Keratinocyte (primary cell): ENCODE measurements at regions not wholly inside any gene's neighbourhood (a gene's known extent, or its start where the extent isn't known, plus 50 kb on each side); places are given as distances from the start of the nearest gene placed in this dataset.

Experiments used
- DNase-seq: peaks from one replicate; pipeline ENCODE4 v3.0.0-alpha.2; 2011; ENCODE audit warnings: low read depth, missing footprints, low spot score
- FAIRE-seq: peaks from 2 replicates; lab custom pipeline; 2011; peaks lifted over from hg19 to GRCh38; lab: Jason Lieb, UNC
- H2AFZ ChIP-seq: 2 replicates; pipeline ENCODE4 v1.6.0; 2012; ENCODE audit warnings: low read length, control low read depth, inconsistent platforms; ENCODE audit not compliant: control insufficient read depth
- H3K27ac ChIP-seq: 2 replicates; pipeline ENCODE4 v1.5.1; 2011; ENCODE audit warnings: low read length; ENCODE audit not compliant: control insufficient read depth, insufficient read depth
- H3K27me3 ChIP-seq: 3 replicates; pipeline ENCODE4 v1.6.0; 2011; ENCODE audit warnings: low read length; ENCODE audit not compliant: control insufficient read depth, insufficient read depth; ENCODE audit errors: extremely low read depth
- H3K36me3 ChIP-seq, 2 experiments: 2 replicates in 1 of 2; 3 replicates in 1 of 2; pipeline ENCODE4 v1.5.1; 2011; ENCODE audit warnings: low read length in 2 of 2, mild to moderate bottlenecking in 1 of 2; ENCODE audit not compliant: control insufficient read depth in 2 of 2, insufficient read depth in 2 of 2; ENCODE audit errors: extremely low read depth in 1 of 2
- H3K4me1 ChIP-seq: 3 replicates; pipeline ENCODE4 v1.5.1; 2011; ENCODE audit warnings: low read length; ENCODE audit not compliant: control insufficient read depth, insufficient read depth; ENCODE audit errors: extremely low read depth
- H3K4me2 ChIP-seq: 3 replicates; pipeline ENCODE4 v1.6.0; 2011; ENCODE audit warnings: low read depth, low read length; ENCODE audit not compliant: control insufficient read depth, insufficient read depth; ENCODE audit errors: extremely low read depth
- H3K4me3 ChIP-seq, 3 experiments: fragments of 200-600 bp in 1 of 3; sonication (generic) in 1 of 3; 2 replicates in 2 of 3; 3 replicates in 1 of 3; pipeline ENCODE4 v1.5.1; 2011 to 2016; ENCODE audit warnings: low read length in 3 of 3, mild to moderate bottlenecking in 3 of 3, control low read depth in 2 of 3, inconsistent platforms in 1 of 3, low read depth in 1 of 3, mixed read lengths in 1 of 3, mixed run types in 1 of 3, moderate library complexity in 1 of 3; ENCODE audit not compliant: control insufficient read depth in 2 of 3, insufficient read depth in 2 of 3; ENCODE audit errors: extremely low read depth in 1 of 3
- H3K79me2 ChIP-seq: 2 replicates; pipeline ENCODE4 v1.6.0; 2012; ENCODE audit warnings: low read length; ENCODE audit not compliant: control insufficient read depth, insufficient read depth
- H3K9ac ChIP-seq: 3 replicates; pipeline ENCODE4 v1.6.0; 2011; ENCODE audit warnings: low read length; ENCODE audit not compliant: control insufficient read depth, insufficient read depth; ENCODE audit errors: extremely low read depth
- H3K9me1 ChIP-seq: 3 replicates; pipeline ENCODE4 v1.6.0; 2011; ENCODE audit warnings: low read length; ENCODE audit not compliant: control insufficient read depth, insufficient read depth; ENCODE audit errors: extremely low read depth
- H3K9me3 ChIP-seq: 2 replicates; pipeline ENCODE4 v1.5.1; 2012; ENCODE audit warnings: low read depth, low read length; ENCODE audit not compliant: control insufficient read depth
- H4K20me1 ChIP-seq: 3 replicates; pipeline ENCODE4 v1.6.0; 2011; ENCODE audit warnings: low read length; ENCODE audit not compliant: control insufficient read depth, insufficient read depth; ENCODE audit errors: extremely low read depth
- CTCF ChIP-seq, 3 experiments: IDR thresholded peaks in 1 of 3; conservative IDR thresholded peaks in 1 of 3; optimal IDR thresholded peaks in 1 of 3; 2 replicates in 2 of 3; 3 replicates in 1 of 3; pipeline versions ENCODE3 to v1.5.1; 2011; ENCODE audit warnings: low read length in 3 of 3, mild to moderate bottlenecking in 3 of 3, moderate library complexity in 2 of 3, control low read depth in 1 of 3, inconsistent platforms in 1 of 3; ENCODE audit not compliant: insufficient read depth in 2 of 3; ENCODE audit errors: extremely low read depth in 1 of 3
- EZH2 ChIP-seq: IDR thresholded peaks from one replicate; pipeline ENCODE4 v1.6.1; 2012; ENCODE audit warnings: inconsistent platforms, mild to moderate bottlenecking, low read length, moderate library complexity
- dilution Hi-C: fragments of 300-500 bp; cut with MboI; formaldehyde crosslinking; loops from one replicate; pipeline ENCODE4 v1.7.0; 2020; ENCODE audit warnings: low sequenced_read_pairs; ENCODE audit not compliant: extremely low pct_ligation_motif_present

DNA sequence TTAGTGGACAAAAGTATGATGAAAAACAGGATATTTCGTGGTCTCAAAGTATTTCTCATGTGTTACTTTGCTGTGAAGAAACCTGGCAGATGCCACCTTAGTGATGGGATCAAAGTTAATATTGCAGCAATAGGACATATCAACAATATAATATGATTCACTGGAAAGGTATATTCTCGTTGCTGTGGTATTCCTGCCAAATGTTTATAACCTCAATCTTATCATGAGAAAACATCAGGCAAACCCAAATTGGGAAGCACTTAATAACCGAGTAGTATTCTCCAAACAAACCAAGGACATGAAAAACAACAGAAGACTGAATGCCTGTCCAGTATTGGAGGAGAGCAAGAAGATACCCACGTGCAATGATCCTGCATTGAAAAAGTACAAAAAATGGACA is 302.6 kb upstream of the MC4R start:
- Histone ChIP-seq H3K36me3 (no peaks in the 10 kb centered on the region), H3K27ac (no peak overlapping the region), H3K9ac (no peak overlapping the region), H3K4me1 (no peaks in the 10 kb centered on the region), H3K27me3 (no peaks in the 10 kb centered on the region), H3K9me3 (no peaks in the 10 kb centered on the region), H3K79me2 (no peaks in the 10 kb centered on the region), H4K20me1 (no peaks in the 10 kb centered on the region), H3K4me2 (no peak overlapping the region), H3K4me3 (no peak overlapping the region), H2AFZ (no peak overlapping the region), H3K9me1 (no peaks in the 10 kb centered on the region)
- TF ChIP-seq EZH2 (no peak), CTCF (optimal IDR thresholded peaks at IDR 0.05 in 1 of 3, IDR thresholded peaks at IDR 0.05 in 1 of 3, conservative IDR thresholded peaks at IDR 0.05 in 1 of 3; ENCODE audit: extremely low read depth in 1 of 3, insufficient read depth in 2 of 3, low read length in 3 of 3) (no peak)
- dilution Hi-C loops = no loop called here
- no peak for FAIRE-seq
- no peak for DNase-seq

- Histone ChIP-seq H3K9me3 (no peaks in the 10 kb centered on the region), H3K27me3 (no peaks in the 10 kb centered on the region), H3K79me2 (no peaks in the 10 kb centered on the region), H3K27ac (no peak overlapping the region), H3K9me1 (no peaks in the 10 kb centered on the region), H3K36me3 (no peaks in the 10 kb centered on the region), H3K4me3 (no peak overlapping the region), H3K4me1 (no peaks in the 10 kb centered on the region), H3K9ac (no peak overlapping the region), H4K20me1 (no peaks in the 10 kb centered on the region), H3K4me2 (no peak overlapping the region), H2AFZ (no peak overlapping the region)
- dilution Hi-C loops = no loop called here
- DNase-seq = no peak
- no peak for FAIRE-seq
- TF ChIP-seq CTCF (optimal IDR thresholded peaks at IDR 0.05 in 1 of 3, IDR thresholded peaks at IDR 0.05 in 1 of 3, conservative IDR thresholded peaks at IDR 0.05 in 1 of 3; ENCODE audit: extremely low read depth in 1 of 3, insufficient read depth in 2 of 3, low read length in 3 of 3) = no peak
- no peak for TF ChIP-seq EZH2
Observed at GRCh38 chr18:60675801-60676200, 303.2 kb upstream of the MC4R start.
